ENCODE measurements at regions not wholly inside any gene's neighbourhood (a gene's known extent, or its start where the extent isn't known, plus 50 kb on each side); places are given as distances from the start of the nearest gene placed in this dataset.
A peak's percentile ranks its signal among the peaks of the same experiment; 100 is the strongest.

GRCh38 chr3:40593351-40593750 is 68.6 kb downstream of the ZNF621 start:
- no peak for DNase-seq (ENCODE audit: low spot score)

GRCh38 chr3:40597441-40597840 is 72.7 kb downstream of the ZNF621 start:
- no peak for DNase-seq (ENCODE audit: low spot score)

DNA sequence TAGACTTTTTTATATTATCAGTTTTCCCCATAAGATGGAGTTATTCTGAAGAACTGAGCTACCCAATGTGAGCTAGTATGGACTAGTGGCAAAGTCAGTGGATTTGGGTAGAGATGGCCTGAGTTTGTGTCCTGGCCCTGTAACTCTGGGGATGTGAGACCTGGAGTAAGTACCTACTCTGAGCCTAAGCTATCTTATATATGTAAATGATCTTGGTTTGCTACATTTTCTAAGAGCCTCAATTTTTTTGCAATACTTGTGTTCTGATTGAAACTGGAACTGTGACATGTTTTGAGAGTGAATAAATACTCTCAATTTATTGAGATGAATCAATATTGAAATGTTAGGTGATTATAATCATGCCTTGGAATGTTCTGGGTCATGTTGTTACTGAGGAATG is 73.6 kb downstream of the ZNF621 start:
- no peak for DNase-seq (ENCODE audit: low spot score)

GRCh38 chr3:40598962-40599361 is 74.2 kb downstream of the ZNF621 start:
- DNase-seq (ENCODE audit: low spot score), result no peak

- DNase-seq (ENCODE audit: low spot score), result no peak
Measured at GRCh38 chr3:40602778-40603385, 78.1 kb downstream of the ZNF621 start.

DNA sequence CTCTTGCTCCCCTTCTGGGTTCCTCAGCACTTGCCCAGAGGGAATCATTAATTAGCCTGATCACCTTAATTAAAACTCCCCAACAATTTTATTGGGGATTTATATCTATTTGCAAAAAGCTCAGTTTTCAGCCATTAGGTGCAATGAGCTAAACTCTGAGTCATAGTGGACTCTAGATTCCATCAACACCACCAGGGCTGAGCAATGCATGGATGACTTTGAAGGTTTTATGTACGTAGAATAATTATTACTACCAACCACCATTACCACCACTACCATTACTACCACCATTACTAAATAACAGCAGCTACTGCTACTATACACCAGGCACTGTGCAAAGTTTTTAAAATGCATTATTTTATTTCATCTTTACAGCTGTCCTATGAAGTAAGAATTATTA is 81.2 kb downstream of the ZNF621 start:
- DNase-seq (ENCODE audit: low spot score), result no peak

DNA sequence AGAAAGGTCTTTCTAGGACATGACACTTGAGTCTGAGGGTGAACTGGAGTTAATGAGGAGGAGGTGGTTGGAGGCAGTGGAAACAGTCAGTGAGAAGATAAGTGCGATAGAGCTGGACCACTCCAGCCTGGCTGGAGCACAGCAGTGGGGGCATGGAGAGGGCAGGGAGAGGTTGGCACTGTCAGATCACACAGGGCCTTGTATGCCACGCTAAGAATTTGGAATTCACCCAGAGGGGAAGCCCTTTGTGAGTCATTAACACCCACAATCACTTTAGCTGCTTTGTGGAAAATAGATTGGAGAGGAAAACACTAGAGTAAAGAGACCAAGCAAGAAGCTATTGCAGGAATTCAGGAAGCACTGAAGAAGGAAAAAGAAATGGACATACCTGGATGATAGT is 83.3 kb downstream of the ZNF621 start:
- no peak for DNase-seq (ENCODE audit: low spot score)

GRCh38 chr3:40613306-40613705 is 88.5 kb downstream of the ZNF621 start:
- DNase-seq (ENCODE audit: low spot score), result no peak

DNA sequence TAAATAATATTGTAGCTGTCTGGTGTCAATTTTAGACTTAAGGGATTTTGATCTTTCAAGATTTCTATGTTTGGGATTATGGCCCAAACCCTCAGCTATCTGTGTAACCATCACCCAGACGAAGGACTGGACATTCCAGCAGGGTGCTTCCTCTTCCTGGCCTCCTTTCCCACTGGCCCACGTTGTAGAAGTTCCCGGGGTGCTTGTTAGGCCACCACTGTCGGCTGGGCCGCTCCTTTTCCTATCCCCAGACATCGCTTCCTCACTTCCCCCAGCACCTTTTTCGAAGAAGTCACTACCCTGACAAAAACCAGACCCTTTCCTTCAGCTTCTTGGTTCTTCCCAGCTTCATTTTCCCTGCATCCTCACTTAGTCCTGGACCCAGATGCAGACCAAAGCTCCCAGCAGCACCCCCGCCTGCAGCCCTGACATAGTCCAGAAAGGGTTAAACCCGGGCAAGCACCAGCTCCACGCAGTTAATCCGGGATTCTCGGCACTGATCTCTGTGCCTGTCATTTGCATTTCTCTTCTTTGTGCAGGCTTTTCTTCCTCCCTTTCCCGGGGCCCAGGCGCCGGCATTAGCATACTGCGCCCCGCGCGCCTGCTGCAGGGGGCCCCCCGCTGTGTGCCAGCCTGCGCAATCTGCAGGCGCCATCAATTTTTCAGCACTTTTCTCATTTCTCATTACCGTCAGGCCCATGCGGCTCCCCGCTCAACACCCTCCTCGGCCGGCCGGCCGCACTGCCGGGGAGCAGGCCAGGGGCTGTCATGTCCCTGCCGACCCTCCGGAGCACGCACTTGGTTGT is 90.6 kb downstream of the ZNF621 start:
- no peak for DNase-seq (ENCODE audit: low spot score)

- DNase-seq (ENCODE audit: low spot score), result no peak
Measured at GRCh38 chr3:40615918-40616819, 91.4 kb downstream of the ZNF621 start.

- DNase-seq (ENCODE audit: low spot score), result no peak
Measured at GRCh38 chr3:40617084-40617483, 92.3 kb downstream of the ZNF621 start.

DNA sequence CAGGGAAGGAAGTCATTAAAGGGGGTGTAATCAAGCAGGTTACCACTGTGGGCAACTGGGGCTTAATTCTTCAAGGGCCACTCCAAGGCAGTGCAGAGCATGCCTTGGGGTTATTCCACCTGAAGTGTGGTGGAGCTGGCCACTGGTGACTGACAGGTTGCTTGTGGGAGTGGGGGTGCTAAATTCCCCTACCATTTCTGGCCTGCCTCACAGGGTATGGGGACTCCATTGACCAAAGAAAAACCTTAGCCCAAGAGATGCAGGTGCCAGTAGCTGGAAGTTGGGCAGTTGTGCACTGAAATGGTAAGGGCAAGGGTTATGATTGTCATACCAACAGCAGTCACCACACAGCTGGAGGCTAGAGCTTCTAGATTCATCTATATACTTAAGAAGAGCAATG is 93.4 kb downstream of the ZNF621 start:
- no peak for DNase-seq (ENCODE audit: low spot score)

- DNase-seq (ENCODE audit: low spot score), result no peak
Measured at GRCh38 chr3:40620151-40620550, 95.4 kb downstream of the ZNF621 start.

- DNase-seq (ENCODE audit: low spot score), result no peak
Measured at GRCh38 chr3:40621252-40621651, 96.5 kb downstream of the ZNF621 start.

DNA sequence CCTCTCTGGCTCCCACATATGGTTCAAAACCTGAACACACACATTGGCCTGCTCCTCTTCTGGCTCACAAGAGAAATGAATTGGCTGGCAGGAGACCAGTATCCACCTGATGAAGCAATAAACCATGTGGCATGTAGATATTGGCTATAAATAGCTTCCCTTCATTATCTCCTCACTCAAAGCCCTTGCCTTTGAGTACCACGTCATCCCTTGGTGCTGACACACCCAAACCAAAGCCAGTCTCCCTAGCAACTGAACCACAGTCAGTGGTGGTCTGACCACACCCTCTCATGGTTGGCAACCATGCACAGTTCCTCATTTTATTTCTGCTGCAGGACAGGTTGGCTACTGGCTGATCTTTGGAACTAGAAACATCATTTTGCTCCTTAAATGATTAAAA is 98.8 kb downstream of the ZNF621 start:
- no peak for DNase-seq (ENCODE audit: low spot score)

- DNase-seq (ENCODE audit: low spot score), result no peak
Measured at GRCh38 chr3:40624189-40624769, 99.5 kb downstream of the ZNF621 start.

DNA sequence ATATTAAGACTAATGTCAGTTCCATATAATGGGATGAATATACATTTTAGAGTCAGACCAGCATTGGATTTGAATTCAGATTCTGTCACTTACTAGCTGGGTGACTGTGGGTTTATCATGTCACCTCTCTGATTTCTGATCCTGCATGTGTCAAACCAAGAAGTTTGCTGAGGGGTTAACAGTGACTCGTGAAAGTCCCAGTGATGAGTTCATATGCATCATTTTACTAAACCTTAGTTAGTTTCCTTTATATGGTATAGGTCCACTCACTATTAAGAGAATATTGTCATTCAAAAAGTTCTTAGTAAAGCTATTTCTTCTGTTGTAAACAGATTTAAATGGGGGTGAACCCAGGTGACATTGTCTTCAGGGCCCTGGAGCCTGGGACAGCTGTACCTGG is 102.3 kb downstream of the ZNF621 start:
- DNase-seq (ENCODE audit: low spot score), result no peak

DNA sequence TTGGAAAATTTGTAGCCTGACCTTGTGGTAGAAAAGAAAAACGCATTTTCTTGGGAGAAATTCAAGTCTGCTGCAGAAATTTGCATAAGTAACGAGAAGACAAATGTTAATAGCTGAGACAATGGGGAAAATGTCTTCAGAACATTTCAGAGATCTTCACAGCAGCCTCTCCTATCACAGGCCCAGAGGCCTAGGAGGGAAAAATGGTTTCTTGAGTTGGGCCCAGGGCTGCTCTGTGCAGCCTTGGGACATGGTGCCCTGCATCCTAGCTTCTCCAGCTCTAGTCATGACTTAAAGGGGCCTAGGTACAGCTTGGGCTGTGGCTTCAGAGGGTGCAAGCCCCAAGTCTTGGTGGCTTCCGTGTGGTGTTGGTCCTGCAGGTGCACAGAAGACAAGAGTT is 104.2 kb downstream of the ZNF621 start:
- DNase-seq (ENCODE audit: low spot score), result no peak

DNA sequence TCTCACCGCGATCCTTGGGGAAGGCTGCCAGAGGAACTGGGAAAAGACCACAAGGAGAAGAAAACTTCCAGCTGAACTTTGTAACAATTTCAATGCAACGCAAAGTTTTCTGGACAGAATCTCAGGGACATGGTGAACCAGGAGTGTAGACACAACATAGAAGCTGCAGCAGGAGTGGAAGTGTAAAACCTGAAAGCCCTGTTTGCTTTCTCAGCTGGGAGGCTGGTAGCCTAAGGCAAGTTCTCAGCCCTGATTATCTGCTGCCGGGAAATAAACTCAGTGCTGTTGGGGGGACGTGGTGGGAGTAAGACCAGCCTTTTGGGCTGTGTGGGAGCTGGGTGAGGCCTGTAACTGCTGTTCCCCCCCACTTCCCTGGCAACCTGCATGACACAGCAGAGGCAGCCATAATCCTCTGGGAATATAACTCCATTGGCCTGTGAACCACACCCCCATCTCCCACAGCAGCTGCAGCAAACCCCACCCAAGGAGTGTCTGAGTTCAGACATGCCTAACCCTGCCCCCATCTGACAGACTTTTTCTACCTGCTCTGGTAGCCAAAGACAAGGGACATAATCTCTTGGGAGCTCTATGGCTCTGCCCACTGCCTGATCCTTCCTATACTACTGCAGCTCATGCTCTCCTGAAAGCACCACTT is 106.7 kb downstream of the ZNF621 start:
- peak; percentile 57 for DNase-seq (ENCODE audit: low spot score)

DNA sequence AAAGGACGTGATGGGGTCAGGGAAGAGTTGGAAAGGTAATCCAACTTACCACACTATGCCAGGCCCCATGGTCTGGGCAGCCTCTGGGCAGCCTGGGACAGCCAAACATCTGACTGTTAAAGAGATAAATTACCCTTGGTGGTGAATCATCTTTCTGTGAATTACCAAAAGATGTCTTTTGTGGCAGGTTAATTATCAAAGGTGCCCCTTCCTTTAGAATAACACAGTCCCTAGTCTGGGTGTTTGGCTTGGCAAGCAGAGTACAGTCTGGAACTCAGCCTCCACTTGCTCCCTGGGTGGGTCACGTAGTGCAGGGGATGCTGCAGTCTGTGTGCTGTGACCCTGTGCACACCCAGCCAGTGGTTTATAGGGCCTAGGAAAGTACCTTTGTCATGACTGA is 113.1 kb downstream of the ZNF621 start:
- DNase-seq (ENCODE audit: low spot score), result no peak

DNA sequence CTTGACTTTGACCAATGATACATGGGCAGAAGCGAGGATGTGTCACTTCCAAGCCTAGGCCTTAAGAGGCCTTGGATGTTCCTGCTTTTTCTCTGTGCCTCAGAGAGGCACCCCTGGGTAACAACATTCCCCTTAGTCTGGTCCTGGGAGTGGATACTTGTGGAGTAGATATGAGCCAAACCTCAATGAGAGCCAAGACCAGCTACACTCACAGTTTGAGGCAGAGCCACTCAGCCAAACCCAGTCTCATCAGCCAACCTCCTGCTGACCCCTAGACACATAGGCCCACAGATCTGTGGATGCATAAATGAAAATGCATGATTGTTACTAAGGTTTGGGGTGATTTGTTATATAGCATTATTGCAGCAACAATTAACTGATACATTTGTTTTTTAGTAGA is 114.2 kb downstream of the ZNF621 start:
- no peak for DNase-seq (ENCODE audit: low spot score)

DNA sequence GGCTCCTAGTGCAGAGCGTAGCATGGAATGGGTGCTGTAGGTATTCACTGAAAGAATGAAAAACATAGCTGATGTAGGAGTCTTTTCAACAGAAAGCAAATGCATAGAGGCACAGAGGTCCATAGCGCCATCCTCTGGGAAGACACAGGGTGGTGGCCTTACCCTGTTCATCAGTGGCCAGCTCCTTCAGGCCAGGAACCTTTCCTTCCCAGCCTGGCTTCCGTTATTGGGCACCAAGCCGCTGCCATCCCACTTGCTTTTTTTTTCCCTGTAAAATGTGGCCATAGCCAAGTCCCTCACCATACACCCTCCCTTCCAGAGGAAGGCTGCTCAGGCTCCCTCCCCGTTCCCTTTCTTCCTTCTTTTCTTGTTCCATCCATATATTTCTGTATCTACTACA is 118.1 kb downstream of the ZNF621 start:
- DNase-seq (ENCODE audit: low spot score), result no peak
